Liver (tissue), 8 donors: ENCODE measurements at regions not wholly inside any gene's neighbourhood (a gene's known extent, or its start where the extent isn't known, plus 50 kb on each side); places are given as distances from the start of the nearest gene placed in this dataset.

ENCODE experiments used
- DNase-seq: peaks from one replicate; pipeline ENCODE4 v3.0.0-alpha.2; 2017; ENCODE audit warnings: low spot score
- H3K27ac ChIP-seq, 2 donors: one replicate each; pipeline ENCODE4 v1.7.0; 2013; ENCODE audit warnings: inconsistent platforms in 2 of 2, low read length in 2 of 2, control low read depth in 1 of 2, low read depth in 1 of 2, mild to moderate bottlenecking in 1 of 2
- H3K27me3 ChIP-seq, 4 donors: one replicate each; pipeline versions ENCODE4 v1.6.1 to v1.7.0; 2013; ENCODE audit warnings: low read length in 3 of 4, inconsistent platforms in 1 of 4, mild to moderate bottlenecking in 1 of 4, moderate library complexity in 1 of 4; ENCODE audit not compliant: control insufficient read depth in 4 of 4, insufficient read depth in 4 of 4
- H3K36me3 ChIP-seq, 4 donors: one replicate each; pipeline versions ENCODE4 v1.6.1 to v1.7.0; 2013; ENCODE audit warnings: low read length in 3 of 4, mild to moderate bottlenecking in 3 of 4, low read depth in 1 of 4, moderate library complexity in 1 of 4; ENCODE audit not compliant: control insufficient read depth in 4 of 4, insufficient read depth in 3 of 4
- H3K4me1 ChIP-seq, 4 donors: one replicate each; pipeline versions ENCODE4 v1.6.1 to v1.7.0; 2013; ENCODE audit warnings: low read length in 3 of 4, mild to moderate bottlenecking in 3 of 4, moderate library complexity in 1 of 4; ENCODE audit not compliant: control insufficient read depth in 4 of 4, insufficient read depth in 4 of 4
- H3K4me3 ChIP-seq, 3 donors: one replicate each; pipeline versions ENCODE4 v1.6.1 to v1.7.0; 2013; ENCODE audit warnings: low read length in 3 of 3, control low read depth in 1 of 3, low read depth in 1 of 3, mild to moderate bottlenecking in 1 of 3
- H3K9ac ChIP-seq, 2 donors: one replicate each; pipeline ENCODE4 v1.7.0; 2013; ENCODE audit warnings: low read length in 2 of 2, mild to moderate bottlenecking in 2 of 2, moderate library complexity in 2 of 2, control low read depth in 1 of 2, low read depth in 1 of 2
- H3K9me3 ChIP-seq, 4 donors: one replicate each; pipeline versions ENCODE4 v1.6.1 to v1.7.0; 2013; ENCODE audit warnings: low read length in 3 of 4; ENCODE audit not compliant: control insufficient read depth in 4 of 4
- CTCF ChIP-seq: fragments of 150-350 bp; IDR thresholded peaks from 2 replicates; pipeline ENCODE4 v1.5.1; 2017; ENCODE audit warnings: improper control_type of control experiment, low read depth, low read length; ENCODE audit not compliant: missing input control
- EGR1 ChIP-seq, 2 donors: IDR thresholded peaks; 2 replicates each; pipeline ENCODE4 v1.6.1; 2016 to 2018; ENCODE audit warnings: antibody characterized with exemption in 2 of 2, low read depth in 2 of 2
- FOXA1 ChIP-seq: IDR thresholded peaks from 2 replicates; pipeline ENCODE4 v1.6.1; 2016; ENCODE audit warnings: antibody characterized with exemption
- FOXA2 ChIP-seq: IDR thresholded peaks from 2 replicates; pipeline ENCODE4 v1.6.1; 2016; ENCODE audit warnings: antibody characterized with exemption
- GABPA ChIP-seq, 2 donors: IDR thresholded peaks in 1 of 2; conservative IDR thresholded peaks in 1 of 2; 2 replicates each; pipeline ENCODE4 v1.6.1; 2016; ENCODE audit warnings: antibody characterized with exemption in 2 of 2, mild to moderate bottlenecking in 1 of 2, moderate library complexity in 1 of 2
- HNF4A ChIP-seq, 2 donors: conservative IDR thresholded peaks; 2 replicates each; pipeline ENCODE4 v1.6.1; 2016; ENCODE audit warnings: antibody characterized with exemption in 2 of 2, mild to moderate bottlenecking in 2 of 2
- HNF4G ChIP-seq: IDR thresholded peaks from 2 replicates; pipeline ENCODE4 v1.6.1; 2016; ENCODE audit warnings: antibody characterized with exemption
- JUND ChIP-seq, 2 donors: IDR thresholded peaks; 2 replicates each; pipeline ENCODE4 v1.6.1; 2016; ENCODE audit warnings: antibody characterized with exemption in 2 of 2
- MAX ChIP-seq: IDR thresholded peaks from 2 replicates; pipeline ENCODE4 v1.6.1; 2016; ENCODE audit warnings: antibody characterized with exemption
- RAD21 ChIP-seq, 2 donors: IDR thresholded peaks; 2 replicates each; pipeline ENCODE4 v1.6.1; 2016; ENCODE audit warnings: antibody characterized with exemption in 2 of 2, mild to moderate bottlenecking in 2 of 2
- RXRA ChIP-seq, 2 donors: IDR thresholded peaks; 2 replicates each; pipeline ENCODE4 v1.6.1; 2017 to 2018; ENCODE audit warnings: antibody characterized with exemption in 2 of 2, mild to moderate bottlenecking in 1 of 2
- SP1 ChIP-seq: IDR thresholded peaks from 2 replicates; pipeline ENCODE4 v1.6.1; 2018; ENCODE audit warnings: antibody characterized with exemption, mild to moderate bottlenecking
- TAF1 ChIP-seq: conservative IDR thresholded peaks from 2 replicates; pipeline ENCODE4 v1.6.1; 2016; ENCODE audit warnings: antibody characterized with exemption, mild to moderate bottlenecking
- YY1 ChIP-seq: IDR thresholded peaks from 2 replicates; pipeline ENCODE4 v1.6.1; 2016; ENCODE audit warnings: antibody characterized with exemption, mild to moderate bottlenecking
- ZBTB33 ChIP-seq: IDR thresholded peaks from 2 replicates; pipeline ENCODE4 v1.6.1; 2016; ENCODE audit warnings: antibody characterized with exemption
- WGBS: extraction: QIAGEN DNeasy Blood & Tissue Kit; methylation state at CpG from one replicate; pipeline ENCODE4 v1.1.7; 2013; 5-methylcytosine and 5-hydroxymethylcytosine counted together
- TF ChIP-seq, protein P1 (sequence below): IDR thresholded peaks from 2 replicates; pipeline ENCODE4 v1.6.1; 2016; ENCODE audit warnings: antibody characterized with exemption
- donor health status: healthy.
- donor health status: healthy.
- donor health status: healthy.
- donor health status: healthy.
- donor health status: healthy.

DNA sequence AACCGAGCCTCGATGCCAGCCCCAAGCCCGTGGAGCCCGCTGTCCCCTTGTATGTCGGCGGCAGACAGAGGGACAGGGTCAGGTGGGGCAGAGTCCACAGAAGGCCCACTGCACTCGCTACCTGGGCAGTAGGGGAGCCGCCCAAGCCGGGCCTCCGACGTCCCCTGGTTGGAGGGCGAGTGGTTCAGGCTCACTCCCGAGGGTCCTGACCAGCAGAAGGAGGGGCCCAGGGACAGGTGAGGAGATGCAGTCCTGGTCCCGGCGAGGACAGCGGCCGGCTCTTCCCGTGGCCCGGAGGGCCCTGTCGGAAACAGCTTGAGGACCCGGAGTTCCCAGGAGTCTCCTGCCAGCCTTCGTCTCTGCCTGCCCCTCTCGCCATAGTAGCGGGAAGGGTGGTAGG, 216.7 kb upstream of the SFSWAP start:
- TF ChIP-seq MAX (no peak), RXRA (IDR thresholded peaks at IDR 0.05) (no peak), RAD21 (IDR thresholded peaks at IDR 0.05) (no peak), JUND (IDR thresholded peaks at IDR 0.05) (no peak), HNF4A (conservative IDR thresholded peaks at IDR 0.05) (no peak), SP1 (no peak), FOXA1 (no peak), TAF1 (no peak), HNF4G (no peak), CTCF (no peak), FOXA2 (no peak), EGR1 (IDR thresholded peaks at IDR 0.05; ENCODE audit: low read depth in 2 of 2) (no peak), ZBTB33 (no peak), YY1 (no peak)
- TF ChIP-seq, protein P1, sequence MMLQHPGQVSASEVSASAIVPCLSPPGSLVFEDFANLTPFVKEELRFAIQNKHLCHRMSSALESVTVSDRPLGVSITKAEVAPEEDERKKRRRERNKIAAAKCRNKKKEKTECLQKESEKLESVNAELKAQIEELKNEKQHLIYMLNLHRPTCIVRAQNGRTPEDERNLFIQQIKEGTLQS = no peak
- no peak for DNase-seq

DNA sequence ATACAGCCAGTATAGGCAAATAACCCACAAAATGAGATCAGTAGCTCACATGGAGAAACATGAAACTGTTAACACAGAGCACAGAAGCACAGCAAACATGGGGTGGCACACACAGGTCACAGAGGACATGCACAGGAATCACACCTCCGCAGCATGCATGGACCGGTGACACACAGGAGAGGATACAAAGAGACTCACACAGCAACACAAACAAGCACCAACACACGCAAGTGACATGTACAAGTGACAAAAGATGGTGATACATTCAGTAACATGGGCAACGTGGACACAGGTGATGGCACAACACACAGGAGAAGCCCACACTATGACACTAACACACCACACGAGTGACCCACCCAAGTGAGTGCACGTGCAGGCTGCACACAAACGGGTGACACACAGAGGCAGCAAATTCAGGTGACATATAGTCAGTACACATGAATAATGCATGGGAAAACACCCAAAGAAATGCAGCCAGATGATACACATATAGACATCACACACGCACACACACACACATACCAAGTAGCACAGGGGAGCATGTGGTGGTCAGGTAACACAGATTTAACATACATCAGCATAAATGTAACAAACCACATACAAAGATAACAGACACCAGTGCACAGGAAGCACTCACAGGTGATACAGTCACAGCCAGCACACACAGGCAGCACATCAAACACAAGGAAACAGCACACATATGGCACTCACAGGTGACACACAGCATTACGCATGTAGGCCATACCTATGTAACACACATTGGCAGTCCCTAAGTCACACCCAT, 216.0 kb upstream of the SFSWAP start:
- no peak for TF ChIP-seq GABPA (IDR thresholded peaks at IDR 0.05 in 1 of 2, conservative IDR thresholded peaks at IDR 0.05 in 1 of 2)
- Histone ChIP-seq H3K9me3 (no peaks in the 10 kb centered on the region), H3K27ac (no peak overlapping the region), H3K9ac (no peak overlapping the region), H3K27me3 (no peaks in the 10 kb centered on the region), H3K4me3 (no peak overlapping the region), H3K36me3 (no peaks in the 10 kb centered on the region), H3K4me1 (no peaks in the 10 kb centered on the region)
- 79% methylated on average over 9 of the region's 9 CpGs for WGBS
- DNase-seq = no peak

More for the DNA sequence above, 216.7 kb upstream of the SFSWAP start:
- no peak overlapping the region for H3K9ac ChIP-seq
- no peaks in the 10 kb centered on the region for H3K36me3 ChIP-seq
- H3K4me3 ChIP-seq = no peak overlapping the region
- H3K27ac ChIP-seq = no peak overlapping the region
- WGBS = 91% methylated on average over 24 of the region's 24 CpGs
- H3K4me1 ChIP-seq = no peaks in the 10 kb centered on the region
- no peaks in the 10 kb centered on the region for H3K9me3 ChIP-seq
- H3K27me3 ChIP-seq = no peaks in the 10 kb centered on the region
